Mesenchymal stem cell (in vitro differentiated cells and primary cell): ENCODE measurements at regions not wholly inside any gene's neighbourhood (a gene's known extent, or its start where the extent isn't known, plus 50 kb on each side); places are given as distances from the start of the nearest gene placed in this dataset.
"Not testable (repeated sequence)": the region's sequence is repeated elsewhere in the genome, so short reads cannot be mapped to it uniquely, and the experiment has no call there.

ENCODE experiments used
- DNase-seq: peaks from one replicate; pipeline ENCODE4 v3.0.0-alpha.2; 2013
- H2AFZ ChIP-seq: one replicate; pipeline ENCODE4 v1.6.1; 2013; ENCODE audit warnings: low read depth, mild to moderate bottlenecking, control low read depth, inconsistent platforms, low read length, moderate library complexity
- H2AK5ac ChIP-seq: 2 replicates; pipeline ENCODE4 v1.6.1; 2013; ENCODE audit warnings: low read length, moderate library complexity, mild to moderate bottlenecking, inconsistent platforms; ENCODE audit not compliant: severe bottlenecking
- H2BK120ac ChIP-seq: one replicate; pipeline ENCODE4 v1.6.1; 2013; ENCODE audit warnings: low read depth, mild to moderate bottlenecking, inconsistent platforms, low read length, moderate library complexity
- H2BK12ac ChIP-seq, 2 experiments: one replicate each; pipeline ENCODE4 v1.6.1; 2013; ENCODE audit warnings: inconsistent platforms in 2 of 2, low read length in 2 of 2, mild to moderate bottlenecking in 2 of 2, moderate library complexity in 2 of 2, control low read depth in 1 of 2
- H2BK15ac ChIP-seq: one replicate; pipeline ENCODE4 v1.6.1; 2013; ENCODE audit warnings: mild to moderate bottlenecking, low read depth, inconsistent platforms; ENCODE audit not compliant: poor library complexity, severe bottlenecking
- H2BK5ac ChIP-seq: 2 replicates; pipeline ENCODE4 v1.6.1; 2013; ENCODE audit warnings: low read depth, mild to moderate bottlenecking, low read length, control low read depth, inconsistent platforms; ENCODE audit not compliant: poor library complexity, severe bottlenecking
- H3K14ac ChIP-seq, 2 experiments: one replicate each; pipeline ENCODE4 v1.6.1; 2013; ENCODE audit warnings: inconsistent platforms in 2 of 2, low read length in 2 of 2, control low read depth in 1 of 2, mild to moderate bottlenecking in 1 of 2, moderate library complexity in 1 of 2
- H3K18ac ChIP-seq, 2 experiments: one replicate each; pipeline ENCODE4 v1.6.1; 2013; ENCODE audit warnings: inconsistent platforms in 2 of 2, low read length in 2 of 2, control low read depth in 1 of 2, low read depth in 1 of 2, mild to moderate bottlenecking in 1 of 2
- H3K23ac ChIP-seq, 2 experiments: one replicate each; pipeline ENCODE4 v1.6.1; 2013; ENCODE audit warnings: inconsistent platforms in 2 of 2, low read length in 2 of 2, mild to moderate bottlenecking in 2 of 2, moderate library complexity in 2 of 2, control low read depth in 1 of 2
- H3K27ac ChIP-seq: 2 replicates; pipeline ENCODE4 v1.5.1; 2013; ENCODE audit warnings: mild to moderate bottlenecking, moderate library complexity, low read length, control low read depth, inconsistent platforms; ENCODE audit not compliant: poor library complexity, severe bottlenecking
- H3K27me3 ChIP-seq, 2 experiments: 2 replicates each; pipeline versions ENCODE4 v1.6.1 to v1.7.0; 2013; ENCODE audit warnings: low read length in 2 of 2, mild to moderate bottlenecking in 2 of 2, moderate library complexity in 2 of 2, control low read depth in 1 of 2, inconsistent platforms in 1 of 2; ENCODE audit not compliant: control insufficient read depth in 1 of 2, insufficient read depth in 1 of 2
- H3K36me3 ChIP-seq, 2 experiments: 2 replicates each; pipeline versions ENCODE4 v1.6.1 to v1.7.0; 2013; ENCODE audit warnings: low read length in 2 of 2, control low read depth in 1 of 2, inconsistent platforms in 1 of 2, low read depth in 1 of 2, mild to moderate bottlenecking in 1 of 2; ENCODE audit not compliant: insufficient read depth in 2 of 2, control insufficient read depth in 1 of 2
- H3K4ac ChIP-seq, 2 experiments: one replicate each; pipeline ENCODE4 v1.6.1; 2013; ENCODE audit warnings: inconsistent platforms in 2 of 2, low read length in 2 of 2, mild to moderate bottlenecking in 2 of 2, moderate library complexity in 2 of 2, control low read depth in 1 of 2, low read depth in 1 of 2
- H3K4me1 ChIP-seq: 2 replicates; pipeline ENCODE4 v1.6.1; 2013; ENCODE audit warnings: low read depth, low read length, control low read depth; ENCODE audit not compliant: control insufficient read depth, insufficient read depth
- H3K4me2 ChIP-seq: 2 replicates; pipeline ENCODE4 v1.6.1; 2013; ENCODE audit warnings: low read length, mild to moderate bottlenecking, inconsistent platforms; ENCODE audit not compliant: poor library complexity, severe bottlenecking
- H3K4me3 ChIP-seq, 2 experiments: 2 replicates each; pipeline versions ENCODE4 v1.5.1 to v1.7.0; 2013; ENCODE audit warnings: low read length in 2 of 2, mild to moderate bottlenecking in 2 of 2, control low read depth in 1 of 2, low read depth in 1 of 2; ENCODE audit not compliant: insufficient read depth in 1 of 2
- H3K79me1 ChIP-seq: replicated peaks from 2 replicates; pipeline ENCODE4 v1.6.1; 2013; ENCODE audit warnings: mild to moderate bottlenecking, control low read depth, low read length, inconsistent platforms; ENCODE audit not compliant: poor library complexity, severe bottlenecking
- H3K9ac ChIP-seq: 2 replicates; pipeline ENCODE4 v1.7.0; 2013; ENCODE audit warnings: mild to moderate bottlenecking, low read length, moderate library complexity
- H3K9me3 ChIP-seq: 2 replicates; pipeline ENCODE4 v1.7.0; 2013; ENCODE audit warnings: mild to moderate bottlenecking, low read length; ENCODE audit not compliant: control insufficient read depth
- H4K8ac ChIP-seq: one replicate; pipeline ENCODE4 v1.6.1; 2013; ENCODE audit warnings: inconsistent platforms, mild to moderate bottlenecking, low read length, moderate library complexity
- H4K91ac ChIP-seq: one replicate; pipeline ENCODE4 v1.6.1; 2013; ENCODE audit warnings: mild to moderate bottlenecking, low read length, inconsistent platforms
- WGBS: methylation state at CpG from one replicate; pipeline ENCODE4 v1.1.7; 2013; ENCODE audit warnings: mixed read lengths; 5-methylcytosine and 5-hydroxymethylcytosine counted together

- H2BK120ac ChIP-seq, H3K27ac ChIP-seq: not testable (repeated sequence)
Observed at GRCh38 chr11:38595359-38596016, 1997.5 kb upstream of the RAG2 start.

GRCh38 chr11:38594895-38595294, 1996.9 kb upstream of the RAG2 start:
- H3K23ac ChIP-seq = no peak overlapping the region
- no peaks in the 10 kb centered on the region for H3K4me1 ChIP-seq
- no peak overlapping the region for H2BK12ac ChIP-seq
- no peaks in the 10 kb centered on the region for H3K27me3 ChIP-seq
- H2BK120ac ChIP-seq = no peak overlapping the region
- no peak overlapping the region for H2BK15ac ChIP-seq
- DNase-seq = no peak
- H3K9me3 ChIP-seq = no peaks in the 10 kb centered on the region
- no peak overlapping the region for H3K9ac ChIP-seq
- H3K4me3 ChIP-seq = no peak overlapping the region
- H2AK5ac ChIP-seq = no peak overlapping the region
- no peak overlapping the region for H3K4me2 ChIP-seq
- peak overlapping the region; percentile 15 for H4K8ac ChIP-seq
- no peak overlapping the region for H3K27ac ChIP-seq
- 85% methylated on average over 3 of the region's 3 CpGs for WGBS
- H3K18ac ChIP-seq = peak overlapping the region in 1 of 2 experiments; percentile 9
- H3K14ac ChIP-seq = peak overlapping the region in 1 of 2 experiments; percentile 26
- no peak overlapping the region for H3K4ac ChIP-seq
- H4K91ac ChIP-seq = no peak overlapping the region
- no peak overlapping the region for H2BK5ac ChIP-seq
- no peaks in the 10 kb centered on the region for H3K36me3 ChIP-seq
- H3K79me1 ChIP-seq = no peaks in the 10 kb centered on the region
- H2AFZ ChIP-seq = no peak overlapping the region

More at GRCh38 chr11:38595359-38596016, 1997.5 kb upstream of the RAG2 start:
- 94% methylated on average over 13 of the region's 13 CpGs for WGBS
- H3K4ac ChIP-seq, H3K79me1 ChIP-seq, H3K27me3 ChIP-seq, H3K4me3 ChIP-seq, H3K23ac ChIP-seq, H2AK5ac ChIP-seq, H3K18ac ChIP-seq, DNase-seq, H2BK5ac ChIP-seq, H4K8ac ChIP-seq, H2AFZ ChIP-seq, H3K14ac ChIP-seq, H3K9ac ChIP-seq, H3K9me3 ChIP-seq, H4K91ac ChIP-seq, H3K36me3 ChIP-seq, H3K4me1 ChIP-seq, H3K4me2 ChIP-seq, H2BK15ac ChIP-seq, H2BK12ac ChIP-seq: not testable (repeated sequence)

GRCh38 chr11:38593649-38594048, 1995.6 kb upstream of the RAG2 start:
- Histone ChIP-seq H4K91ac (no peak overlapping the region), H2BK12ac (no peak overlapping the region), H3K27ac (no peak overlapping the region), H3K4ac (no peak overlapping the region), H2AFZ (no peak overlapping the region), H2AK5ac (no peak overlapping the region), H3K9me3 (no peaks in the 10 kb centered on the region), H3K27me3 (no peaks in the 10 kb centered on the region), H3K4me3 (no peak overlapping the region), H2BK120ac (no peak overlapping the region), H3K18ac (no peak overlapping the region), H3K4me1 (no peaks in the 10 kb centered on the region), H3K23ac (no peak overlapping the region), H3K9ac (no peak overlapping the region), H2BK15ac (no peak overlapping the region), H3K36me3 (no peaks in the 10 kb centered on the region), H3K4me2 (no peak overlapping the region), H3K79me1 (no peaks in the 10 kb centered on the region), H4K8ac (no peak overlapping the region), H2BK5ac (no peak overlapping the region), H3K14ac (no peak overlapping the region)
- peak; percentile 36 for DNase-seq
- WGBS = 83% methylated on average over 1 of the region's 1 CpG

- Histone ChIP-seq H2BK5ac (no peak overlapping the region), H3K36me3 (no peaks in the 10 kb centered on the region), H2AK5ac (no peak overlapping the region), H2BK12ac (no peak overlapping the region), H3K27me3 (no peaks in the 10 kb centered on the region), H4K8ac (no peak overlapping the region), H3K14ac (no peak overlapping the region), H3K4ac (no peak overlapping the region), H3K4me2 (no peak overlapping the region), H2AFZ (no peak overlapping the region), H2BK120ac (no peak overlapping the region), H3K9me3 (peaks cover 12% of the 10 kb centered on the region), H2BK15ac (no peak overlapping the region), H3K27ac (no peak overlapping the region), H3K23ac (no peak overlapping the region), H4K91ac (no peak overlapping the region), H3K4me3 (no peak overlapping the region), H3K18ac (no peak overlapping the region), H3K79me1 (no peaks in the 10 kb centered on the region), H3K4me1 (no peaks in the 10 kb centered on the region), H3K9ac (no peak overlapping the region)
- 46% methylated on average over 1 of the region's 3 CpGs for WGBS
- no peak for DNase-seq
Observed at GRCh38 chr11:38582756-38583155, 1984.7 kb upstream of the RAG2 start.
